ENCODE measurements at regions not wholly inside any gene's neighbourhood (a gene's known extent, or its start where the extent isn't known, plus 50 kb on each side); places are given as distances from the start of the nearest gene placed in this dataset.
"Not testable (repeated sequence)": the region's sequence is repeated elsewhere in the genome, so short reads cannot be mapped to it uniquely, and the experiment has no call there.

- no peak for DNase-seq
Measured at GRCh38 chr15:81897057-81897677, 148.7 kb downstream of the MEX3B start.

- no peak for DNase-seq
Measured at GRCh38 chr15:81896356-81896755, 149.5 kb downstream of the MEX3B start.

GRCh38 chr15:81895723-81896122 is 150.1 kb downstream of the MEX3B start:
- no peak for DNase-seq

DNA sequence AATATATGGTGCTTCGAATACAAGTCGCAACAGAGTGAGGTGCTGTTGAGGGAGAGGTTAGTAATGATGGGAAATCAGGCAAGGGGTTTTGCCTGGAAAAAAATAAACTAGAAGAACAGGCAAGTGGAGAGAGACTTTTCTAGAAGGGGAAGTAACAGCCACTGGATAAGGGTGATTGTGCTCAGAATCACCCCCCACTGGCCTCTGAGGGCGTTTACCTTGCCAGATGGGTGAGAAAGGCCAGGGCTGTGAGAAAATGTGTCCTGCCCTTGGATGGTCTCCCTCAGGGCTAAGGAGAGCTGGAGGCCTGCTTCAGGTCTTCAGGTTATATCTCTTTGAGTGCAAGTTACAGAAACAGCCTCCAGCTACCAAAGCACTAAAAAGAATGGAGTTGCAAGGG is 151.8 kb downstream of the MEX3B start:
- no peak for DNase-seq

- DNase-seq = no peak
Measured at GRCh38 chr15:81893182-81893835, 152.5 kb downstream of the MEX3B start.

- DNase-seq = no peak
Measured at GRCh38 chr15:81890496-81890895, 155.3 kb downstream of the MEX3B start.

- DNase-seq = no peak
Measured at GRCh38 chr15:81889485-81889881, 156.3 kb downstream of the MEX3B start.

DNA sequence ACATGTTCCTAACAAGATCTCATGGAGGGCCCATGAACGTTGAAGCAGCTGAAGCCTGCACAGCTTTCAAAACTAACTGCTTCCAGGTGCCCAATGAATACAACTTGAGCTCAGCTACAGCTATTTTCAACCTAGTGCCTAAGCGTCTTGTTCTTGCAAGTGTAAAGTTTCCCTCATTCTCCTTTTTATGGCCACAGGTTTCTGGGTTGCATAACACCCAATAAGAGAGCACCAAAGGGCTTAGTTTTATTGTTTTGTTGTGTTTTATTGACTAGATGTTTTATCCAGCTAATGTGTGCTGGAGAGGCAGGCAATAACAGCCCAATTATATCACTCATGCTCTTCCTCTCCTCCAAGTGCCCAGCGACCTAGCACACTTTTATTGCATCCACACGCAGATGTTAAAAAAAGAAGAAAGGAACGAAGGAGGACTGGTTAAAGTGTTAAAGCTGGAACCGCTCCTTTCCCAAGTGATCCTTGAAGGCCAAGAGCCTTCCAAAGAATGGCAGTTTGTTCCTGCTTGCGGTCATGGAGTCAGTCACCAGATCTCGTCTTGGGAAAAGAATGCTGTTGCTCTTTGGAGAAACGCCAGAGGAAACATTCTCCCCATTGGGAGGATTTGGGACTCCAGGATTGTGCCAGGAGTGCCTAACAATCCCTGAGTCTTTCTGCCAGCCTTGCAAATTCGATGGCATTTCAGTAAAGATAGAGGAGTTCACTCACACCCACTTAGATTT is 156.9 kb downstream of the MEX3B start:
- no peak for DNase-seq

GRCh38 chr15:81887912-81888311 is 157.9 kb downstream of the MEX3B start:
- no peak for DNase-seq

DNA sequence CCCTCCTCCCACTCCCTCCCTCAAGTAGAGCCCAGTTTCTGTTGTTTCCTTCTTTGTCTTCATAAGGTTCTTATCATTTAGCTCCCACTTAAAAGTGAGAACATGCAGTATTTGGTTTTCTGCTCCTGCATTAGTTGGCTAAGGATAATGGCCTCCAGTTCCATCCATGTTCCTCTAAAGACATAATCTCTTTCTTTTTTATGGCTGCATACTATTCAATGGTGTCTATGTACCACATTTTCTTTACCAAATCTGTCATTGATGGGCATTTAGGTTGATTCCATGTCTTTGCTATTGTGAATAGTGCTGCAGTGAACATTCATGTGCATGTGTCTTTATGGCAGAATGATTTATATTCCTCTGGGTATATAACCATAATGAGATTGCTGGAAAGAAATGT is 158.6 kb downstream of the MEX3B start:
- DNase-seq = not testable (repeated sequence)

DNA sequence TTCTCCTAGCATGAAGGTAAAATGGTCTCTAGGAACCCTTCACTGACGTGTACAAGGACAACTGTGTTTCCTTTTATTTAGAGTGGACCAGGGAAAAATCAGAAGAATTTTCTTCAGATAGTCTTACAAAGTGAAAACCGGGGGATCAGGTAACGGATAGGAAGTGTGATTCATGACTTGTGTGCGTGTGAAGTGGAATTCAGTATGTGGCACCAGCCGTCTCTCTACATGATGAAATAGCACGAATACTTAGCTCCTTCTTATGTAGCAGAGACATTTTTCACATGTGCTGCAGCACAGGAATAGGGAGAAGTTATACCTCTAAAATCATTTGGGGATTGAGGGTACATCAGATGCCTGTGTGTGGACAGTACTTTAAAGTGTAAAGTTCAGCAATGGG is 159.2 kb downstream of the MEX3B start:
- no peak for DNase-seq

- DNase-seq = no peak
Measured at GRCh38 chr15:81886080-81886479, 159.7 kb downstream of the MEX3B start.

DNA sequence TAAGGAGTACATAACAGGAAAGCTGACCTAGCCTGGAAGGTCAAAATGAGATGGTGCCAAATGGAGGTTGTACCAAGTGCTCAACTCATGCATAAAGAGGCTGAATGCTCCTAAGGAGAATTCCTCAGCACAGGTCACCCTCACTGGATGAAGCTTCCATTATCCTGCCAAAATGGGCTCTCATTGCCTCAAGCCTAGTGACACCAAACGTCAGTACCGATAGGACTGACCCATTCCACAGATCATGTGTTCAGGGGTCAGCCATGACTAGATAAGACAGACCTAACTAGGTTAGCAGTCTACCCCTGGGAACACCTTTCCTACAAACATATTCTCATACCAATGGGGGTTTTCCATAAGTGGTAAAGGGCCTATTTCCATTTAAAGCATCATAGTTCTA is 160.7 kb downstream of the MEX3B start:
- no peak for DNase-seq

DNA sequence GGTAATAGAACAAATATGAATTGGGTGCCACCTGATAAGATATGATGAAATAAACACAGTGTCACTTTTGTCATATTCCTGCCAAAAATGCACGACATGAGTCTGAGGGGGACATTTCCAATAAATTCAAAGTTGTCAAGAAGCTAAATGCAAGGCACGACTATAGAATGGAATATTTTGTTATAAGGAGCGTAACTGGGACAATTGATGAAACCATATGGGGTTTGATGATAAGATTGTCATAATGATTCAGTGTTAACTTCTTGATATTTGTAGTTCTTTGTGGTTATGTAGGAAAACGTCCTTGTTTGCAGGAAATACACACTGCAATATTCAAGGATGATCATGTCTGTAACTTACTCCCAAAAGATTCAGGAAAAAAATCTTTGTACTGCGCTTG is 163.3 kb downstream of the MEX3B start:
- DNase-seq = no peak

GRCh38 chr15:81880833-81881232 is 165.0 kb downstream of the MEX3B start:
- DNase-seq = no peak

GRCh38 chr15:81880314-81880713 is 165.5 kb downstream of the MEX3B start:
- DNase-seq = no peak

DNA sequence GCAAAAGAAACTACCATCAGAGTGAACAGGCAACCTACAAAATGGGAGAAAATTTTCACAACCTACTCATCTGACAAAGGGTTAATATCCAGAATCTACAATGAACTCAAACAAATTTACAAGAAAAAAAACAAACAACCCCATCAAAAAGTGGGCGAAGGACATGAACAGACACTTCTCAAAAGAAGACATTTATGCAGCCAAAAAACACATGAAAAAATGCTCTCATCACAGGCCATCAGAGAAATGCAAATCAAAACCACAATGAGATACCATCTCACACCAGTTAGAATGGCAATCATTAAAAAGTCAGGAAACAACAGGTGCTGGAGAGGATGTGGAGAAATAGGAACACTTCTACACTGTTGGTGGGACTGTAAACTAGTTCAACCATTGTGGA is 170.1 kb downstream of the MEX3B start:
- not testable (repeated sequence) for DNase-seq

DNA sequence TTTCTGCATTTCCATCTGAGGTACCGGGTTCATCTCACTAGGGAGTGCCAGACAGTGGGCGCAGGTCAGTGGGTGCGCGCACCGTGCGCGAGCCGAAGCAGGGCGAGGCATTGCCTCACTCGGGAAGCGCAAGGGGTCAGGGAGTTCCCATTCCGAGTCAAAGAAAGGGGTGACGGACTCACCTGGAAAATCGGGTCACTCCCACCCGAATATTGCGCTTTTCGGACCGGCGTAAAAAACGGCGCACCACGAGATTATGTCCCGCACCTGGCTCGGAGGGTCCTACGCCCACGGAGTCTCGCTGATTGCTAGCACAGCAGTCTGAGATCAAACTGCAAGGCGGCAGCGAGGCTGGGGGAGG is 175.1 kb downstream of the MEX3B start:
- not testable (repeated sequence) for DNase-seq

DNA sequence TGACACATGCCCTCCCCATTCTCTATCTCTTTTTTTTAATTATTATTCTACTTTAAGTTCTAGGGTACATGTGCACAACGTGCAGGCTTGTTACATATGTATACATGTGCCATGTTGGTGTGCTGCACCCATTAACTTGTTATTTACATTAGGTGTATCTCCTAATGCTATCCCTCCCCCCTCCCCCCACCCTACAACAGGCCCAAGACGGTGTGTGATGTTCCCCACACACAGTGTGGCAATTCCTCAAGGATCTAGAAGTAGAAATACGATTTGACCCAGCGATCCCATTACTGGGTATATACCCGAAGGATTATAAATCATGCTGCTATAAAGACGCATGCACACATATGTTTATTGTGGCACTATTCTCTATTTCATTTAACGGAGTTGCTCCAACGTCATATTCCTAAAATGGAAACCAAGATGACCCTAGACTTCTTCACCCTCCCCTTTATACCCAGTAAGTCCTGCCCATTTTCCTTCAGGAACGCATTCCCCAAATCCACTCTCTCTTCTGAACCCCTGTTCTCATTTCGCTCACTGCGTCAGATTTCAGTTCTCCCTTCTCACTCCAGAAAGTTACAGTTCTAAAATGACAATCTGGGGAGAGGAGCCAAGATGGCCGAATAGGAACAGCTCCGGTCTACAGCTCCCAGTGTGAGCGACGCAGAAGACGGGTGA is 175.6 kb downstream of the MEX3B start:
- not testable (repeated sequence) for DNase-seq

DNA sequence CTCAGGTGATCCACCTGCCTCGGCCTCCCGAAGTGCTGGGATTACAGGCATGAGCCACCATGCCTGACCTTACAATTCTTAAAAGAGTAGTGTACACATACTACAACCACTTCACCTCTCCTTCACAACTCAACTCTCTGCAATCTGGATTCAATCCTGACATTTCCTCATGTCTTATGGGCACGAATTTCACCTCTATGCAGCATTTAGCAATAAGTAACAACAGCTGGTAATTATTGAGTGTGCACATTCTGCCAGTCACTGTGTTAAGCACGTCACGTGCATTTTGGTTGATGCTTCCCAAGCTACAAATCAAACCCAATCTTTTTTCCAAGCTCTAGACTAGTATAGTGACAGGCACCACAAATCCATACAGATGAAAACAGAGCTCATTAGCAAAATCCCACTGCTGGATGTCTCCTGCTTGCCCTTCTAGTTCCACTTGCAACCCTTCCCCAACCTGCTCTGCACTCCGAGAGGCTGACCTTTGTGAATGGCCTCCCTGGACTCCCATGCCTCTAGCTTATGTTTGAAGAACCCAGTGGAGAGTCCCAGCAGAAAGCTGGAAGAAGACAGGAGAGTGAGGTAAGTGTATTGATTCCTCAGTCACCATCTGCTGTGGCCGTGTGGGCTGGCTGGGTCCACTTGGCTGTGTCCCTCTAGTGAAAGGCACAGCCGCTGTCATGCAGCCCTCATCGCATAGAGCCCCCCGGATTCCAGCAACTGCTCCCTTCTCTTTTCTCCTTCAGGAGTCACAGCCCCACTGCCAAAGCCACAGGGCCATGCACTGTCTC is 176.5 kb downstream of the MEX3B start:
- DNase-seq = no peak

DNA sequence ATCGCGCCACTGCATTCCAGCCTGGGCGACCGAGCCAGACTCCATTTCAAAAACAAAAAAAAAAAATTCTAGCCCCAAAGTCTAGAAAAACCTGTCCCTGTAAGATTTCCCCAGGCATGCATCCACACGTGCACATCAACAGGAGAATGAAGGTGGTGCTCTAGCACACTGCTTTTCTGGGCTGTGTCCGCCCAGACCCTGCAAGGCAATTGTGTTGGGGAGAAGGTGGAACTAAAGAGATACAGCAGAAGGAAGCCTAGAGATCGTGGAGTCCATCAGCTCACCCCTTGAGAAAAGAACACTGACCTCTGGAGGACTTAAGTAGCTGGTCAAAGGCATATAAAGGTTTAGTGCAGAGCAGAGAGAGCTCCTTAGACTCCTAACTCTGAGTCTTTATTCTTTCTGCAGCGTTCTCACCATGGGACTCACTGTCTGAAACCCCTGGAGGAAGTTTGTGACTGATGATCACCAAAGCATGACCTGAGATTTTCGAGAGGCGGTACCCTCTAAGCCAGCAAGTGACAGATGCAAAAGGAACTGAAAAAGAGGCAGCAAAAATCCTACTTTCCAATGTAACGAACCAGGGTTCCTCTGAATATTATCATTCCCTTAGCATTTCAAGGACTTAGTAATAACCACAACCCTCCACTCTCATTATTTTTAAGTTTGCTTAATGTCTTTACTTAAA is 179.8 kb downstream of the MEX3B start:
- DNase-seq = no peak

GRCh38 chr15:81863162-81863561 is 182.7 kb downstream of the MEX3B start:
- DNase-seq = no peak

All from inflammatory macrophage treated with lipopolysaccharide for 4 hours (primary cell).